Stomach (tissue), 8 donors: ENCODE measurements at regions not wholly inside any gene's neighbourhood (a gene's known extent, or its start where the extent isn't known, plus 50 kb on each side); places are given as distances from the start of the nearest gene placed in this dataset.

Source experiments
- DNase-seq, 2 donors: peaks; one replicate each; pipeline versions ENCODE4 v3.0.0 to v3.0.0-alpha.2; 2013 to 2019
- H3K27ac ChIP-seq, 5 donors: fragments of 200-600 bp in 4 of 5; sonication (generic) in 4 of 5; one replicate each; pipeline ENCODE4 v1.5.1; 2013 to 2019; ENCODE audit warnings: mild to moderate bottlenecking in 1 of 5, moderate library complexity in 1 of 5
- H3K27me3 ChIP-seq, 3 donors: fragments of 200-600 bp; sonication (generic); one replicate each; pipeline ENCODE4 v1.5.1; 2017 to 2019; ENCODE audit warnings: mixed run types in 1 of 3
- H3K36me3 ChIP-seq, 4 donors: fragments of 200-600 bp; sonication (generic); 1 replicate in 3 of 4; 2 replicates in 1 of 4; pipeline ENCODE4 v1.5.1; 2016 to 2019
- H3K4me1 ChIP-seq, 4 donors: fragments of 200-600 bp; sonication (generic); one replicate each; pipeline ENCODE4 v1.5.1; 2016 to 2019
- H3K4me3 ChIP-seq, 4 donors: fragments of 200-600 bp; sonication (generic) in 3 of 4; one replicate each; pipeline ENCODE4 v1.5.1; 2016 to 2019; ENCODE audit warnings: mild to moderate bottlenecking in 1 of 4
- H3K9me3 ChIP-seq, 4 donors: fragments of 200-600 bp; sonication (generic); one replicate each; pipeline ENCODE4 v1.5.1; 2016 to 2019
- CTCF ChIP-seq, 7 experiments: fragments of 450-650 bp in 4 of 7; fragments of 200-600 bp in 3 of 7; sonication (generic) in 3 of 7; IDR thresholded peaks; one replicate each; pipeline ENCODE4 v1.5.1; 2016 to 2019; ENCODE audit warnings: antibody characterized with exemption in 7 of 7, control low read depth in 2 of 7, mild to moderate bottlenecking in 1 of 7
- EP300 ChIP-seq: sonication (generic); formaldehyde crosslinking; IDR thresholded peaks from one replicate; pipeline ENCODE4 v1.6.1; 2017; ENCODE audit warnings: antibody characterized with exemption
- POLR2A ChIP-seq, 4 donors: fragments of 450-650 bp; IDR thresholded peaks; one replicate each; pipeline ENCODE4 v1.6.1; 2016; ENCODE audit warnings: antibody characterized with exemption in 4 of 4, control low read depth in 2 of 4, mild to moderate bottlenecking in 1 of 4, moderate library complexity in 1 of 4
- POLR2AphosphoS5 ChIP-seq, 3 donors: sonication (generic); formaldehyde crosslinking; IDR thresholded peaks; one replicate each; pipeline ENCODE4 v1.6.1; 2016; ENCODE audit warnings: antibody characterized with exemption in 3 of 3
- WGBS, 5 donors: extraction: QIAGEN DNeasy Blood & Tissue Kit in 3 of 5; methylation state at CpG; one replicate each; pipeline versions ENCODE4 v1.1.5 to v1.1.7; 2013 to 2018; 5-methylcytosine and 5-hydroxymethylcytosine counted together
- intact Hi-C: fragments of 100-400 bp; cut with DNase I; formaldehyde crosslinking; loops from one replicate; pipeline ENCODE4 v1.15.1; 2023; ENCODE audit warnings: low total_unique reads
- donor health status: healthy with polysubstance abuse.
- donor health status: Bipolar disorder and iron deficiency.
- donor health status: healthy.

GRCh38 chr2:20884829-20885228 is 61.9 kb upstream of the LDAH start:
- Histone ChIP-seq H3K4me3 (no peak overlapping the region), H3K27me3 (no peaks in the 10 kb centered on the region), H3K27ac (no peak overlapping the region), H3K4me1 (no peaks in the 10 kb centered on the region), H3K9me3 (no peaks in the 10 kb centered on the region), H3K36me3 (no peaks in the 10 kb centered on the region)
- DNase-seq = no peak
- intact Hi-C loops = no loop called here
- no peak for TF ChIP-seq CTCF (IDR thresholded peaks at IDR 0.05)
- TF ChIP-seq POLR2AphosphoS5 (IDR thresholded peaks at IDR 0.05) = no peak
- no peak for TF ChIP-seq POLR2A (IDR thresholded peaks at IDR 0.05)
- TF ChIP-seq EP300 = no peak
- WGBS, 5 donors = 64 to 80% (median 68%) methylated on average over 5 of the region's 5 CpGs

GRCh38 chr2:20882466-20883170 is 59.7 kb upstream of the LDAH start:
- no peak overlapping the region for H3K27ac ChIP-seq
- intact Hi-C loops = no loop called here
- TF ChIP-seq POLR2A (IDR thresholded peaks at IDR 0.05) (no peak), CTCF (IDR thresholded peaks at IDR 0.05) (no peak), POLR2AphosphoS5 (IDR thresholded peaks at IDR 0.05) (no peak), EP300 (no peak)
- 67 to 76% (median 75%) methylated on average over 4 of the region's 4 CpGs for WGBS, 5 donors
- H3K4me1 ChIP-seq = no peaks in the 10 kb centered on the region
- peaks cover 0 to 6% (median 0%) of the 10 kb centered on the region in 4 donors for H3K9me3 ChIP-seq
- H3K36me3 ChIP-seq = no peaks in the 10 kb centered on the region
- H3K27me3 ChIP-seq = no peaks in the 10 kb centered on the region
- DNase-seq = no peak
- no peak overlapping the region for H3K4me3 ChIP-seq

GRCh38 chr2:20880221-20880771 is 57.4 kb upstream of the LDAH start:
- Histone ChIP-seq H3K27me3 (no peaks in the 10 kb centered on the region), H3K4me1 (no peaks in the 10 kb centered on the region), H3K4me3 (no peak overlapping the region), H3K36me3 (no peaks in the 10 kb centered on the region), H3K27ac (no peak overlapping the region), H3K9me3 (peaks cover 0 to 6% (median 3%) of the 10 kb centered on the region in 4 donors)
- 61 to 68% (median 66%) methylated on average over 11 to 13 of the region's 13 CpGs for WGBS, 5 donors
- TF ChIP-seq POLR2AphosphoS5 (IDR thresholded peaks at IDR 0.05) = no peak
- no peak for TF ChIP-seq EP300
- no peak for TF ChIP-seq POLR2A (IDR thresholded peaks at IDR 0.05)
- TF ChIP-seq CTCF (IDR thresholded peaks at IDR 0.05) = no peak
- DNase-seq = peak in 1 of 2 donors; percentile 50
- intact Hi-C loops = no loop called here

GRCh38 chr2:20879221-20879620 is 56.3 kb upstream of the LDAH start:
- H3K4me1 ChIP-seq = no peaks in the 10 kb centered on the region
- H3K9me3 ChIP-seq = peaks cover 0 to 6% (median 3%) of the 10 kb centered on the region in 4 donors
- H3K27me3 ChIP-seq = no peaks in the 10 kb centered on the region
- intact Hi-C loops = no loop called here
- TF ChIP-seq POLR2A (IDR thresholded peaks at IDR 0.05) = no peak
- TF ChIP-seq EP300 = no peak
- no peak for TF ChIP-seq CTCF (IDR thresholded peaks at IDR 0.05)
- TF ChIP-seq POLR2AphosphoS5 (IDR thresholded peaks at IDR 0.05) = no peak
- H3K36me3 ChIP-seq = no peaks in the 10 kb centered on the region
- H3K27ac ChIP-seq = no peak overlapping the region
- H3K4me3 ChIP-seq = no peak overlapping the region
- DNase-seq = no peak
- 79 to 90% (median 88%) methylated on average over 5 of the region's 5 CpGs; no CpG with 5 or more reads in 1 of the 5 donors for WGBS, 5 donors
